Sigmoid colon (tissue), 4 donors: ENCODE measurements at regions not wholly inside any gene's neighbourhood (a gene's known extent, or its start where the extent isn't known, plus 50 kb on each side); places are given as distances from the start of the nearest gene placed in this dataset.

Experiments used
- POLR2A ChIP-seq, 2 donors: fragments of 450-650 bp; IDR thresholded peaks; one replicate each; pipeline ENCODE4 v1.6.1; 2016; ENCODE audit warnings: antibody characterized with exemption in 2 of 2, mild to moderate bottlenecking in 2 of 2, moderate library complexity in 2 of 2
- POLR2AphosphoS5 ChIP-seq, 4 donors: sonication (generic); formaldehyde crosslinking; IDR thresholded peaks; one replicate each; pipeline ENCODE4 v1.6.1; 2017; ENCODE audit warnings: antibody characterized with exemption in 4 of 4
- TF ChIP-seq, protein P1 (sequence below), 4 experiments: fragments of 450-650 bp in 3 of 4; fragments of 200-600 bp in 1 of 4; IDR thresholded peaks; one replicate each; pipeline ENCODE4 v1.5.1; 2016 to 2019; ENCODE audit warnings: antibody characterized with exemption in 4 of 4, mild to moderate bottlenecking in 3 of 4, moderate library complexity in 2 of 4

DNA sequence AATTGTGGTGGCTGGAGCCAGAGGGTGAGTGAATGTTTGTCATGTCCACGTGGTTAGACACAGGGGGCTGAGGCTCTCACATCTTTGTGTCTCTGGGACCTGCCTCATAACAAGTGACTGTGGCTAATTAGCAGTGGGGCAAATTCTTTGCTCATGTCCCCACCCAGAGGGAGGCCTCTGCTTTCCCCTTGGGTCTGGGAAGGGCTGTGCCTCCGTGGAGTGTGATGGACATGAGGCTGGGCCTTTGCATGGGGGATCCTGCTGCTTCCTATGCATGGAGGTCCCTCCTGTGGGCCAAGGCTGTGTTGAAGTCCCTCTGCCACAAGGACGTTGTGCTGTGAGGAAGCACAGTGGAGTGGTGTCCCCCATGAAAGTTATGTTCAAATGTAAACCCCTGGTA is 327.4 kb upstream of the SHH start:
- TF ChIP-seq, protein P1, sequence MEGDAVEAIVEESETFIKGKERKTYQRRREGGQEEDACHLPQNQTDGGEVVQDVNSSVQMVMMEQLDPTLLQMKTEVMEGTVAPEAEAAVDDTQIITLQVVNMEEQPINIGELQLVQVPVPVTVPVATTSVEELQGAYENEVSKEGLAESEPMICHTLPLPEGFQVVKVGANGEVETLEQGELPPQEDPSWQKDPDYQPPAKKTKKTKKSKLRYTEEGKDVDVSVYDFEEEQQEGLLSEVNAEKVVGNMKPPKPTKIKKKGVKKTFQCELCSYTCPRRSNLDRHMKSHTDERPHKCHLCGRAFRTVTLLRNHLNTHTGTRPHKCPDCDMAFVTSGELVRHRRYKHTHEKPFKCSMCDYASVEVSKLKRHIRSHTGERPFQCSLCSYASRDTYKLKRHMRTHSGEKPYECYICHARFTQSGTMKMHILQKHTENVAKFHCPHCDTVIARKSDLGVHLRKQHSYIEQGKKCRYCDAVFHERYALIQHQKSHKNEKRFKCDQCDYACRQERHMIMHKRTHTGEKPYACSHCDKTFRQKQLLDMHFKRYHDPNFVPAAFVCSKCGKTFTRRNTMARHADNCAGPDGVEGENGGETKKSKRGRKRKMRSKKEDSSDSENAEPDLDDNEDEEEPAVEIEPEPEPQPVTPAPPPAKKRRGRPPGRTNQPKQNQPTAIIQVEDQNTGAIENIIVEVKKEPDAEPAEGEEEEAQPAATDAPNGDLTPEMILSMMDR (IDR thresholded peaks at IDR 0.05): no peak
- no peak for TF ChIP-seq POLR2AphosphoS5 (IDR thresholded peaks at IDR 0.05)
- TF ChIP-seq POLR2A (IDR thresholded peaks at IDR 0.05): no peak
